ENCODE measurements at regions not wholly inside any gene's neighbourhood (a gene's known extent, or its start where the extent isn't known, plus 50 kb on each side); places are given as distances from the start of the nearest gene placed in this dataset.

DNA sequence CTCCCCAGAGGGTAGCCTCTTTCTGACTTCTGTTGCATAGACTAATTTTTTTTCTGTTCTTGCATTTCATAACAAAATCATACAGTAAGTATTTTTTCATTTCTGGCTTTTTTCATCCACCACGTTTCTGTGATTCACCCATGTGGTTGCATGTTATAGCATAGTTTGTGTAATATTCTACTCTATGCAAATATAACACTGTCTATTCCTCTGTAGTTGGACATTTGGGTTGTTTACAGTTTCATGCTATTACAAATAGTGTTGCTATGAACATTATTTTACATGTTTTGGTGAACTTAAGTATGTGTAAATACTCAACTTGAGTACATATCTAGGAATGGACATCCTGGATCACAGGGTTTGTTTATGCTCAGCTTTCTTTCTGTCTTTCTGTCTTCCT is 187.2 kb upstream of the KCNG1 start:
- TF ChIP-seq ZFP30 (CRISPR knock-in tag; IDR thresholded peaks at IDR 0.05), result no peak
- no peak for TF ChIP-seq GLIS3 (CRISPR knock-in tag; IDR thresholded peaks at IDR 0.05)
- TF ChIP-seq PPARA (CRISPR knock-in tag; IDR thresholded peaks at IDR 0.05; ENCODE audit: borderline replicate concordance), result no peak
- TF ChIP-seq ISL1 (CRISPR knock-in tag; IDR thresholded peaks at IDR 0.05), result no peak
- TF ChIP-seq TSHZ2 (CRISPR knock-in tag; IDR thresholded peaks at IDR 0.05), result no peak
- TF ChIP-seq TOX (CRISPR knock-in tag; IDR thresholded peaks at IDR 0.05; ENCODE audit: borderline replicate concordance), result no peak
- TF ChIP-seq PATZ1 (CRISPR knock-in tag; IDR thresholded peaks at IDR 0.05; ENCODE audit: borderline replicate concordance), result no peak

Measured in SK-N-SH treated with all-trans-retinoic acid at 6 μM for 48 hours (cell line).